ENCODE measurements at regions not wholly inside any gene's neighbourhood (a gene's known extent, or its start where the extent isn't known, plus 50 kb on each side); places are given as distances from the start of the nearest gene placed in this dataset.

- H3K27me3 ChIP-seq, result no peaks in the 10 kb centered on the region
- no peak overlapping the region for H3K4me3 ChIP-seq
- DNase-seq (no peak), ATAC-seq (no peak)
- in situ Hi-C loops (cut with MboI; ENCODE audit: low sequenced_read_pairs in 4 of 4) (no loop called here), intact Hi-C loops (cut with DNase I; ENCODE audit: low total_unique reads) (no loop called here)
- H3K27ac ChIP-seq, result no peak overlapping the region
- TF ChIP-seq CTCF (IDR thresholded peaks at IDR 0.05 in 4 of 5, conservative IDR thresholded peaks at IDR 0.05 in 1 of 5), result no peak
- TF ChIP-seq POLR2A (IDR thresholded peaks at IDR 0.05), result no peak
- no peaks in the 10 kb centered on the region for H3K36me3 ChIP-seq
- no peaks in the 10 kb centered on the region for H3K9me3 ChIP-seq
- no peaks in the 10 kb centered on the region for H3K4me1 ChIP-seq
These were observed 993.0 kb upstream of the LCORL start for GRCh38 chr4:19014594-19014993.

GRCh38 chr4:19010761-19011160, 989.2 kb upstream of the LCORL start:
- Histone ChIP-seq H3K27ac (no peak overlapping the region), H3K4me1 (no peaks in the 10 kb centered on the region), H3K27me3 (no peaks in the 10 kb centered on the region), H3K9me3 (no peaks in the 10 kb centered on the region), H3K36me3 (no peaks in the 10 kb centered on the region), H3K4me3 (no peak overlapping the region)
- in situ Hi-C loops (cut with MboI; ENCODE audit: low sequenced_read_pairs in 4 of 4) (no loop called here), intact Hi-C loops (cut with DNase I; ENCODE audit: low total_unique reads) (no loop called here)
- TF ChIP-seq POLR2A (IDR thresholded peaks at IDR 0.05) (no peak), CTCF (IDR thresholded peaks at IDR 0.05 in 4 of 5, conservative IDR thresholded peaks at IDR 0.05 in 1 of 5) (no peak)
- DNase-seq (no peak), ATAC-seq (no peak)

GRCh38 chr4:19009881-19010280, 988.3 kb upstream of the LCORL start:
- in situ Hi-C loops (cut with MboI; ENCODE audit: low sequenced_read_pairs in 4 of 4), result no loop called here
- no peak for TF ChIP-seq CTCF (IDR thresholded peaks at IDR 0.05 in 4 of 5, conservative IDR thresholded peaks at IDR 0.05 in 1 of 5)
- TF ChIP-seq POLR2A (IDR thresholded peaks at IDR 0.05), result no peak
- no peak for DNase-seq
- Histone ChIP-seq H3K27ac (no peak overlapping the region), H3K4me3 (no peak overlapping the region), H3K4me1 (no peaks in the 10 kb centered on the region), H3K9me3 (no peaks in the 10 kb centered on the region), H3K36me3 (no peaks in the 10 kb centered on the region), H3K27me3 (no peaks in the 10 kb centered on the region)
- intact Hi-C loops (cut with DNase I; ENCODE audit: low total_unique reads), result no loop called here
- no peak for ATAC-seq

- in situ Hi-C loops (cut with MboI; ENCODE audit: low sequenced_read_pairs in 4 of 4), result no loop called here
- no peaks in the 10 kb centered on the region for H3K36me3 ChIP-seq
These were observed 983.7 kb upstream of the LCORL start for GRCh38 chr4:19005211-19005610.

More at GRCh38 chr4:19005211-19005610, 983.7 kb upstream of the LCORL start:
- H3K9me3 ChIP-seq, result no peaks in the 10 kb centered on the region
- no peaks in the 10 kb centered on the region for H3K4me1 ChIP-seq
- H3K4me3 ChIP-seq, result no peak overlapping the region
- H3K27me3 ChIP-seq, result no peaks in the 10 kb centered on the region
- intact Hi-C loops (cut with DNase I; ENCODE audit: low total_unique reads), result no loop called here
- DNase-seq, result no peak
- ATAC-seq, result no peak
- no peak overlapping the region for H3K27ac ChIP-seq
- no peak for TF ChIP-seq CTCF (IDR thresholded peaks at IDR 0.05 in 4 of 5, conservative IDR thresholded peaks at IDR 0.05 in 1 of 5)

All from gastrocnemius medialis (tissue), 4 donors.